ENCODE measurements at regions not wholly inside any gene's neighbourhood (a gene's known extent, or its start where the extent isn't known, plus 50 kb on each side); places are given as distances from the start of the nearest gene placed in this dataset.

DNA sequence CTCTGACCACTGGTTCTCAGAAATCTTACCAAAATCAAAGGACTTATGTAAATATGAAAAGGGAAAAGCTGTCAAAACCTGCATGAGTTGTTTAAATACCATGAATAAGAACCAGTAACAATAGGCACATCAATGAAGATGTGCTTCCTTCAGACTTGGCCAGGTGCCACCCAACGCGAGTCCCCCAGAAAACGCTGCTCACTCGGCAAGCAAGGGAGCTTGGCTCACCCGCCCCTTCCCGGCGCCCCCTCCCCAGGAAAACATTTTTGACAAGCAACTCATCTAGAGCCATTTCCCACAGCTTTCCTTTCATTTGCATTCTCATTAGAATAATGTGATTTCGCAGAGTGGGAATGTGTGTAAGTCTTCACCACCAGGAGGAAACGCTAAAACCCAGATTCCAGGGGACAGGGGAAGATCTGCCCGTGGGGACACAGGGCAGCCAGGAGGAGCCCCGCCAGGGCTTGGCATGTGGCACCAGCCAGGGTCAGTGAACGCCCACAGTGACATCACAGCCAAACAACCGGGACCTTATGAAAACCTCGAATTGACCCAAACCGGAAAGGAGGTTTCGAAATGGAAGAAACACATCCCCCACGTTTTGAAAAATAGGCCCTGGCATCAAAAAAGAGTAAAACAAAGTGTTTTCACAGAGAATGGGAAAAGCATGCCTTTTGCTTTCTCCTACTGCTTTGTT, 366.2 kb upstream of the TSHZ3 start:
- H2AFZ ChIP-seq (ENCODE audit: low read length) = no peak overlapping the region
- H4K8ac ChIP-seq (ENCODE audit: extremely low read depth, insufficient read depth, low read length) = no peak overlapping the region
- no peak overlapping the region for H3K27ac ChIP-seq (ENCODE audit: low read depth, low read length)
- no peak overlapping the region for H3K9ac ChIP-seq (replicated peaks in 1 of 4; ENCODE audit: extremely low read depth in 1 of 4, low read depth in 3 of 4, low read length in 3 of 4)
- no peak overlapping the region for H3K4ac ChIP-seq (replicated peaks; ENCODE audit: insufficient read length, low read depth, low read length)
- H2BK120ac ChIP-seq (replicated peaks; ENCODE audit: low read depth, low read length) = no peak overlapping the region
- H3K4me2 ChIP-seq (ENCODE audit: insufficient read depth in 1 of 2, low read depth in 2 of 2, low read length in 2 of 2) = no peak overlapping the region
- H3K23ac ChIP-seq (ENCODE audit: insufficient read length) = no peak overlapping the region
- H3K36me3 ChIP-seq (ENCODE audit: control insufficient read depth in 2 of 4, insufficient read depth in 4 of 4, low read length in 3 of 4) = no peaks in the 10 kb centered on the region
- FAIRE-seq (no peak), DNase-seq (ENCODE audit: low read depth in 1 of 2, low spot score in 2 of 2) (no peak)
- no peak overlapping the region for H2AK5ac ChIP-seq (ENCODE audit: low read depth, low read length)
- 0 out of 2 replicates have a peak overlapping the region, but pooled peaks have one; percentile 68 for H2BK12ac ChIP-seq (ENCODE audit: low read depth, low read length)
- no peak overlapping the region for H2BK15ac ChIP-seq (ENCODE audit: low read length)
- H3K79me1 ChIP-seq (ENCODE audit: low read depth, low read length) = no peaks in the 10 kb centered on the region
- no peak overlapping the region for H4K5ac ChIP-seq (ENCODE audit: insufficient read length, low read depth, low read length)
- H3K14ac ChIP-seq (ENCODE audit: insufficient read length) = no peak overlapping the region
- no peak overlapping the region for H2BK20ac ChIP-seq (ENCODE audit: low read length)
- H3K79me2 ChIP-seq (ENCODE audit: control insufficient read depth in 1 of 2, insufficient read depth in 2 of 2, low read length in 2 of 2) = no peaks in the 10 kb centered on the region
- WGBS, 2 experiments (ENCODE audit: extremely low coverage in 1 of 2, insufficient coverage in 1 of 2, insufficient read length in 1 of 2, insufficient replicate concordance in 2 of 2, low coverage in 1 of 2, low lambda C conversion rate in 2 of 2, missing lambda C conversion rate in 1 of 2) = 87% methylated on average over 16 of the region's 17 CpGs; no CpG with 5 or more reads in 1 of the 2 experiments
- H3K56ac ChIP-seq (replicated peaks; ENCODE audit: insufficient read length, low read depth, low read length) = no peak overlapping the region
- no peaks in the 10 kb centered on the region for H3K23me2 ChIP-seq (ENCODE audit: low read depth, low read length)
- no peak overlapping the region for H3K18ac ChIP-seq (ENCODE audit: extremely low read depth, low read length)
- H3K4me3 ChIP-seq (ENCODE audit: extremely low read depth in 1 of 4, insufficient read depth in 2 of 4, low read depth in 3 of 4, low read length in 4 of 4) = no peak overlapping the region
- H3K4me1 ChIP-seq (replicated peaks in 1 of 4; ENCODE audit: control insufficient read depth in 3 of 4, insufficient read depth in 4 of 4, low read length in 3 of 4) = no peaks in the 10 kb centered on the region; a peak in 1 of 7 replicates
- H4K20me1 ChIP-seq (replicated peaks in 1 of 2; ENCODE audit: control insufficient read depth in 1 of 2, insufficient read depth in 2 of 2, low read length in 2 of 2) = no peaks in the 10 kb centered on the region
- H3K9me3 ChIP-seq (ENCODE audit: insufficient read depth in 2 of 2, low read depth in 1 of 2, low read length in 1 of 2) = no peaks in the 10 kb centered on the region
- no peak overlapping the region for H4K91ac ChIP-seq (replicated peaks; ENCODE audit: insufficient read length, low read length)
- ChIA-PET POLR2A (ENCODE audit: partially characterized antibody) (no interaction called here), CTCF (ENCODE audit: partially characterized antibody) (interaction anchor here (0.9 kb wide), 1 partner anchor 8 kb away, joined by 3 read pairs; no protein-coding TSS in a partner anchor)
- no peaks in the 10 kb centered on the region for H3K27me3 ChIP-seq (replicated peaks in 1 of 4; ENCODE audit: control insufficient read depth in 3 of 4, extremely low read depth in 1 of 4, insufficient read depth in 3 of 4, low read length in 3 of 4)
- H2BK5ac ChIP-seq (ENCODE audit: low read depth, low read length) = no peak overlapping the region
- TF ChIP-seq CBX8 (IDR thresholded peaks at IDR 0.05; ENCODE audit: borderline replicate concordance, low read depth, low read length) (no peak), SP2 (IDR thresholded peaks at IDR 0.05; ENCODE audit: low read length) (no peak), NANOG (IDR thresholded peaks at IDR 0.05; ENCODE audit: insufficient read depth, low read depth, low read length, poor library complexity, severe bottlenecking) (no peak)
